PC-3 (cell line): ENCODE measurements at regions not wholly inside any gene's neighbourhood (a gene's known extent, or its start where the extent isn't known, plus 50 kb on each side); places are given as distances from the start of the nearest gene placed in this dataset.

Source experiments
- CTCF ChIP-seq: fragments of 300-600 bp; sonication (generic); conservative IDR thresholded peaks from 2 replicates; pipeline ENCODE4 v1.5.1; 2017; ENCODE audit warnings: antibody characterized with exemption, low read depth, mild to moderate bottlenecking, low read length
- EZH2 ChIP-seq: fragments of 300-600 bp; sonication (generic); IDR thresholded peaks from one replicate; pipeline ENCODE4 v1.6.1; 2017; ENCODE audit warnings: antibody characterized with exemption, mild to moderate bottlenecking, low read length; ENCODE audit not compliant: unreplicated experiment
- EZH2phosphoT487 ChIP-seq: fragments of 300-600 bp; sonication (generic); IDR thresholded peaks from 2 replicates; pipeline ENCODE4 v1.6.1; 2018; ENCODE audit warnings: mild to moderate bottlenecking, antibody characterized with exemption, low read length, borderline replicate concordance

DNA sequence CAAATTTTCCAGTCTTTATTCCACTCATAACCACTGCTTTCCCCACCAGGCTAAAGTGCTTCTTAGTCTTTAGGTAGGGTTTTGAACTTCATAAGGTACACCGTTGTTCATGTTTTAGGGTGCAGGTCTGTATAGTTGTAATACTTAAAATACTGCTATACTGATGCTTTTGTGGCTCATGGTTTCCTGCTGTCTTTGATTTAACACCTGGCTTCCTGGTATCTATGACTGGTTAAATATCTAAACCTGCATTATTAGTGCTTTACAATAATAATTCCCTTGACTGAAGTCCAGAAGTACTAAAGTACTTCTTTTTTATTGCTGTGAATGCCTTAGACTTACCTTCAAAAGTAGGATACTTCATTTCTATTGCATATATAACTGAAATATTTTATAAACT lies 384.7 kb downstream of the SRGAP2C start:
- no peak for TF ChIP-seq CTCF
- no peak for TF ChIP-seq EZH2
- TF ChIP-seq EZH2phosphoT487: no peak
